Transverse colon (tissue), 4 donors: ENCODE measurements at regions not wholly inside any gene's neighbourhood (a gene's known extent, or its start where the extent isn't known, plus 50 kb on each side); places are given as distances from the start of the nearest gene placed in this dataset.

Experiments used
- CTCF ChIP-seq, 5 experiments: fragments of 200-600 bp in 3 of 5; fragments of 450-650 bp in 2 of 5; sonication (generic) in 3 of 5; IDR thresholded peaks; 1 replicate in 2 of 5; 2 replicates in 3 of 5; pipeline ENCODE4 v1.5.1; 2016 to 2017; ENCODE audit warnings: antibody characterized with exemption in 5 of 5, inconsistent platforms in 3 of 5, mild to moderate bottlenecking in 2 of 5, moderate library complexity in 1 of 5
- POLR2AphosphoS5 ChIP-seq, 3 donors: sonication (generic); formaldehyde crosslinking; IDR thresholded peaks; one replicate each; pipeline ENCODE4 v1.6.1; 2016; ENCODE audit warnings: antibody characterized with exemption in 3 of 3

GRCh38 chr6:6968357-6968730, 139.4 kb upstream of the RREB1 start:
- TF ChIP-seq POLR2AphosphoS5 (IDR thresholded peaks at IDR 0.05): no peak
- TF ChIP-seq CTCF (IDR thresholded peaks at IDR 0.05): no peak
